Calu3 (cell line): ENCODE measurements at regions not wholly inside any gene's neighbourhood (a gene's known extent, or its start where the extent isn't known, plus 50 kb on each side); places are given as distances from the start of the nearest gene placed in this dataset.

Source experiments
- BruUV-seq: library from RNA; stranded (reverse); fragments of 400-500 nt; replicated peaks from 2 replicates; lab custom pipeline; 2021; lab: Mats Ljungman, UMichigan
- CTCF ChIA-PET: fragments of 300-600 bp; sonication (Branson Sonifier 250); formaldehyde crosslinking; loops from one replicate; lab custom pipeline; 2022; ENCODE audit warnings: antibody characterized with exemption; lab: Charles Lee
- DNase-seq: peaks from one replicate; pipeline ENCODE4 v3.0.0; 2022
- H3K27ac Mint-ChIP-seq: one replicate; pipeline ENCODE4 v1.8.0; 2022; ENCODE audit warnings: mixed read lengths; ENCODE audit not compliant: unreplicated experiment
- H3K27me3 Mint-ChIP-seq: one replicate; pipeline ENCODE4 v1.8.0; 2022; ENCODE audit warnings: mixed read lengths; ENCODE audit not compliant: unreplicated experiment
- H3K36me3 Mint-ChIP-seq: one replicate; pipeline ENCODE4 v1.8.0; 2022; ENCODE audit warnings: mild to moderate bottlenecking, moderate library complexity, mixed read lengths; ENCODE audit not compliant: insufficient read depth, unreplicated experiment
- H3K4me1 Mint-ChIP-seq: one replicate; pipeline ENCODE4 v1.8.0; 2022; ENCODE audit warnings: mild to moderate bottlenecking, low read depth, mixed read lengths; ENCODE audit not compliant: unreplicated experiment
- H3K4me3 Mint-ChIP-seq: one replicate; pipeline ENCODE4 v1.8.0; 2022; ENCODE audit warnings: mild to moderate bottlenecking, low read depth, moderate library complexity, mixed read lengths; ENCODE audit not compliant: unreplicated experiment
- H3K9me3 Mint-ChIP-seq: one replicate; pipeline ENCODE4 v1.8.0; 2022; ENCODE audit warnings: low read depth, mixed read lengths; ENCODE audit not compliant: unreplicated experiment
- CTCF ChIP-seq: fragments of 200-600 bp; IDR thresholded peaks from one replicate; pipeline ENCODE4 v1.8.0; 2022; ENCODE audit warnings: antibody characterized with exemption; ENCODE audit not compliant: unreplicated experiment
- intact Hi-C: fragments of 100-400 bp; cut with micrococcal nuclease; formaldehyde crosslinking; loops from one replicate; pipeline ENCODE4 v1.10.0; 2022; ENCODE audit not compliant: unreplicated experiment

GRCh38 chr2:23302591-23302990 lies 82.4 kb upstream of the KLHL29 start:
- no peaks in the 10 kb centered on the region for H3K4me1 Mint-ChIP-seq
- H3K4me3 Mint-ChIP-seq = no peak overlapping the region
- no peak for TF ChIP-seq CTCF
- CTCF ChIA-PET = no interaction called here
- intact Hi-C loops = no loop called here
- no peaks in the 10 kb centered on the region for H3K9me3 Mint-ChIP-seq
- peaks cover 70% of the 10 kb centered on the region for H3K27me3 Mint-ChIP-seq
- DNase-seq = no peak
- BruUV-seq = no TSS peak
- no peaks in the 10 kb centered on the region for H3K36me3 Mint-ChIP-seq
- H3K27ac Mint-ChIP-seq = no peak overlapping the region

GRCh38 chr2:23306401-23306800 lies 78.6 kb upstream of the KLHL29 start:
- no peak for TF ChIP-seq CTCF
- Mint-ChIP-seq H3K4me1 (no peaks in the 10 kb centered on the region), H3K4me3 (no peak overlapping the region), H3K36me3 (no peaks in the 10 kb centered on the region), H3K27ac (no peak overlapping the region), H3K9me3 (no peaks in the 10 kb centered on the region), H3K27me3 (peaks cover 78% of the 10 kb centered on the region)
- intact Hi-C loops = no loop called here
- no TSS peak for BruUV-seq
- DNase-seq = no peak
- CTCF ChIA-PET = no interaction called here

- H3K4me3 Mint-ChIP-seq = no peak overlapping the region
- H3K36me3 Mint-ChIP-seq = no peaks in the 10 kb centered on the region
- no peaks in the 10 kb centered on the region for H3K9me3 Mint-ChIP-seq
- H3K27me3 Mint-ChIP-seq = peaks cover 81% of the 10 kb centered on the region
- intact Hi-C loops = no loop called here
- no peaks in the 10 kb centered on the region for H3K4me1 Mint-ChIP-seq
- no peak overlapping the region for H3K27ac Mint-ChIP-seq
- DNase-seq = no peak
- BruUV-seq = no TSS peak
- TF ChIP-seq CTCF = no peak
- CTCF ChIA-PET = no interaction called here
These were observed 73.8 kb upstream of the KLHL29 start for GRCh38 chr2:23311186-23311585.

GRCh38 chr2:23312996-23313606 lies 71.9 kb upstream of the KLHL29 start:
- Mint-ChIP-seq H3K4me1 (no peaks in the 10 kb centered on the region), H3K27me3 (peaks cover 75% of the 10 kb centered on the region), H3K4me3 (no peak overlapping the region), H3K27ac (no peak overlapping the region), H3K36me3 (no peaks in the 10 kb centered on the region), H3K9me3 (no peaks in the 10 kb centered on the region)
- peak; percentile 49 for TF ChIP-seq CTCF
- CTCF ChIA-PET = no interaction called here
- intact Hi-C loops = no loop called here
- peak; percentile 28 for DNase-seq
- BruUV-seq = no TSS peak
